Naive thymus-derived CD4-positive, alpha-beta T cell (primary cell): ENCODE measurements at regions not wholly inside any gene's neighbourhood (a gene's known extent, or its start where the extent isn't known, plus 50 kb on each side); places are given as distances from the start of the nearest gene placed in this dataset.

Source experiments
- ATAC-seq: fragments of 150-1000 bp; cut with Tn5 transposase; 2 replicates; pipeline ENCODE4 v1.10.0; 2021; ENCODE audit warnings: mild to moderate bottlenecking, moderate library complexity
- CTCF ChIA-PET: fragments of 350-600 bp; sonication (Branson Sonifier 250); formaldehyde crosslinking; loops from one replicate; lab custom pipeline; 2021; ENCODE audit warnings: antibody characterized with exemption; lab: Charles Lee
- POLR2A ChIA-PET: fragments of 350-600 bp; sonication (Branson Sonifier 250); formaldehyde crosslinking; loops from one replicate; lab custom pipeline; 2021; ENCODE audit warnings: antibody characterized with exemption, inconsistent platforms; lab: Charles Lee
- DNase-seq, 9 donors: peaks; one replicate each; pipeline versions ENCODE4 v3.0.0 to v3.0.0-alpha.2; 2020 to 2022; ENCODE audit warnings: mixed read lengths in 1 of 9
- H3K27ac ChIP-seq: one replicate; pipeline ENCODE4 v1.7.0; 2013; ENCODE audit warnings: mild to moderate bottlenecking, low read depth, low read length, moderate library complexity
- H3K27me3 ChIP-seq, 2 donors: one replicate each; pipeline ENCODE4 v1.7.0; 2013; ENCODE audit warnings: low read length in 2 of 2, mild to moderate bottlenecking in 2 of 2, moderate library complexity in 2 of 2; ENCODE audit not compliant: control insufficient read depth in 2 of 2, insufficient read depth in 2 of 2
- H3K36me3 ChIP-seq, 3 experiments: 1 replicate in 2 of 3; 2 replicates in 1 of 3; pipeline ENCODE4 v1.7.0; 2013; ENCODE audit warnings: low read length in 3 of 3, mild to moderate bottlenecking in 3 of 3, moderate library complexity in 1 of 3; ENCODE audit not compliant: insufficient read depth in 3 of 3, control insufficient read depth in 2 of 3
- H3K4me1 ChIP-seq, 2 donors: one replicate each; pipeline ENCODE4 v1.7.0; 2013; ENCODE audit warnings: low read length in 2 of 2, mild to moderate bottlenecking in 2 of 2, moderate library complexity in 1 of 2; ENCODE audit not compliant: control insufficient read depth in 2 of 2, insufficient read depth in 2 of 2
- H3K4me3 ChIP-seq: 2 replicates; pipeline ENCODE4 v1.7.0; 2013; ENCODE audit warnings: mild to moderate bottlenecking, low read length
- H3K9me3 ChIP-seq, 3 experiments: 1 replicate in 2 of 3; 2 replicates in 1 of 3; pipeline ENCODE4 v1.7.0; 2013; ENCODE audit warnings: low read length in 3 of 3; ENCODE audit not compliant: control insufficient read depth in 2 of 3
- H3K27ac Mint-ChIP-seq, 9 donors: one replicate each; pipeline ENCODE4 v1.8.0; 2020 to 2022; ENCODE audit warnings: mixed read lengths in 9 of 9, mild to moderate bottlenecking in 8 of 9, moderate library complexity in 5 of 9, inconsistent platforms in 2 of 9
- H3K27me3 Mint-ChIP-seq, 5 donors: one replicate each; pipeline ENCODE4 v1.8.0; 2021 to 2022; ENCODE audit warnings: mixed read lengths in 5 of 5, mild to moderate bottlenecking in 1 of 5
- H3K36me3 Mint-ChIP-seq, 5 donors: one replicate each; pipeline ENCODE4 v1.8.0; 2020 to 2022; ENCODE audit warnings: mixed read lengths in 5 of 5, mild to moderate bottlenecking in 3 of 5, inconsistent platforms in 1 of 5
- H3K4me1 Mint-ChIP-seq, 7 donors: one replicate each; pipeline ENCODE4 v1.8.0; 2020 to 2022; ENCODE audit warnings: mixed read lengths in 7 of 7, mild to moderate bottlenecking in 3 of 7, inconsistent platforms in 1 of 7
- H3K4me3 Mint-ChIP-seq, 10 donors: one replicate each; pipeline ENCODE4 v1.8.0; 2020 to 2022; ENCODE audit warnings: mild to moderate bottlenecking in 10 of 10, mixed read lengths in 10 of 10, moderate library complexity in 6 of 10, inconsistent platforms in 2 of 10
- H3K9me3 Mint-ChIP-seq, 11 donors: one replicate each; pipeline ENCODE4 v1.8.0; 2020 to 2022; ENCODE audit warnings: mixed read lengths in 11 of 11, mild to moderate bottlenecking in 4 of 11, inconsistent platforms in 1 of 11, moderate library complexity in 1 of 11
- intact Hi-C, 2 donors: fragments of 100-400 bp; cut with micrococcal nuclease; formaldehyde crosslinking; loops; one replicate each; pipeline ENCODE4 v1.15.1; 2023

DNA sequence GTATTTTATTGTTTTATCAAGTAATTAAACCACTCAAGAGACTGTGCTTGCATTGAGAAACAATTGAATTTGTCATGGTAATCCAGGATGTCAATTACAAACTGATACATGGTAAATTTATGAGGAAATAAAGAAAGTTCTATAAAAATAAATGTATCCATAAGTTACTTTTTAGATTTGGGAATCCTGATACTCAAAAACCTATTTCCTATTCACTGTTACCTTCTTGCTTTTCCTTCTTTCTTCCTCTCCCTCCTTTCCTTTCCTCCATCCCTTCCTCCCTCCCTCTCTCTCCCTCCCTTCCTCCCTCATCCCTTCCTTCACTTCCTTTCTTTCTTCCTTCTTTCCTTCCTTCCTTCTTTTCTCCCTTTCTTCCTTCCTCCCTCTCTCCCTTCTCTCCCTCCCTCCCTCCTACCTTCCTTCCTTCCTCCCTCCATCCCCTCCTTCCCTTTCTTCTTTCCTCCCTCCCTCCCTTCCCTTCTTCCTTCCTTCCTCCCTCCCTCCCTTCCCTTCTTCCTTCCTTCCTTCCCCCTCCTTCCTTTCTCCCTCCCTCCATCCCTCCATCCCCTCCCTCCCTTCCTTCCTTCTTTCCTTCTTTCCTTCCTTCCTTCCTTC is 1299.1 kb upstream of the ZEB2 start:
- H3K36me3 ChIP-seq: no peaks in the 10 kb centered on the region
- Mint-ChIP-seq H3K27me3 (peaks cover 0 to 3% (median 0%) of the 10 kb centered on the region in 5 donors), H3K36me3 (no peaks in the 10 kb centered on the region), H3K4me3 (no peak overlapping the region), H3K4me1 (peaks cover 0 to 2% (median 0%) of the 10 kb centered on the region in 7 donors), H3K27ac (no peak overlapping the region), H3K9me3 (peaks cover 0 to 11% (median 0%) of the 10 kb centered on the region in 11 donors)
- intact Hi-C loops: no loop called here
- DNase-seq (no peak), ATAC-seq (no peak)
- no peaks in the 10 kb centered on the region for H3K9me3 ChIP-seq
- H3K4me3 ChIP-seq: no peak overlapping the region
- H3K27ac ChIP-seq: no peak overlapping the region
- no peaks in the 10 kb centered on the region for H3K27me3 ChIP-seq
- POLR2A ChIA-PET: no interaction called here
- CTCF ChIA-PET: no interaction called here
- no peaks in the 10 kb centered on the region for H3K4me1 ChIP-seq

GRCh38 chr2:145815933-145816332 is 1296.0 kb upstream of the ZEB2 start:
- Histone ChIP-seq H3K36me3 (no peaks in the 10 kb centered on the region), H3K9me3 (no peaks in the 10 kb centered on the region), H3K4me1 (no peaks in the 10 kb centered on the region), H3K27me3 (no peaks in the 10 kb centered on the region), H3K4me3 (no peak overlapping the region), H3K27ac (no peak overlapping the region)
- Mint-ChIP-seq H3K9me3 (peaks cover 0 to 11% (median 0%) of the 10 kb centered on the region in 11 donors), H3K36me3 (no peaks in the 10 kb centered on the region), H3K27me3 (peaks cover 0 to 3% (median 0%) of the 10 kb centered on the region in 5 donors), H3K4me3 (no peak overlapping the region), H3K27ac (no peak overlapping the region), H3K4me1 (peaks cover 0 to 4% (median 0%) of the 10 kb centered on the region in 7 donors)
- no peak for DNase-seq
- POLR2A ChIA-PET: no interaction called here
- intact Hi-C loops: no loop called here
- ATAC-seq: no peak
- CTCF ChIA-PET: no interaction called here

GRCh38 chr2:145813481-145813880 is 1293.6 kb upstream of the ZEB2 start:
- no peaks in the 10 kb centered on the region for H3K4me1 ChIP-seq
- Mint-ChIP-seq H3K27me3 (peaks cover 0 to 3% (median 0%) of the 10 kb centered on the region in 5 donors), H3K4me1 (peaks cover 0 to 1% (median 0%) of the 10 kb centered on the region in 7 donors), H3K36me3 (no peaks in the 10 kb centered on the region), H3K9me3 (peaks cover 0 to 6% (median 0%) of the 10 kb centered on the region in 11 donors), H3K27ac (no peak overlapping the region), H3K4me3 (no peak overlapping the region)
- no peaks in the 10 kb centered on the region for H3K9me3 ChIP-seq
- no peak for DNase-seq
- H3K27ac ChIP-seq: no peak overlapping the region
- no peaks in the 10 kb centered on the region for H3K36me3 ChIP-seq
- intact Hi-C loops: no loop called here
- CTCF ChIA-PET: no interaction called here
- no peaks in the 10 kb centered on the region for H3K27me3 ChIP-seq
- POLR2A ChIA-PET: no interaction called here
- no peak overlapping the region for H3K4me3 ChIP-seq
- ATAC-seq: no peak

- intact Hi-C loops: no loop called here
- Histone ChIP-seq H3K4me1 (no peaks in the 10 kb centered on the region), H3K4me3 (no peak overlapping the region), H3K9me3 (no peaks in the 10 kb centered on the region), H3K27me3 (no peaks in the 10 kb centered on the region), H3K36me3 (no peaks in the 10 kb centered on the region), H3K27ac (no peak overlapping the region)
- H3K4me1 Mint-ChIP-seq: peaks cover 0 to 1% (median 0%) of the 10 kb centered on the region in 7 donors
- POLR2A ChIA-PET: no interaction called here
- no peak for DNase-seq
- H3K9me3 Mint-ChIP-seq: peaks cover 0 to 8% (median 0%) of the 10 kb centered on the region in 11 donors
- no peak for ATAC-seq
- H3K27me3 Mint-ChIP-seq: peaks cover 0 to 1% (median 0%) of the 10 kb centered on the region in 5 donors
- H3K36me3 Mint-ChIP-seq: no peaks in the 10 kb centered on the region
- H3K4me3 Mint-ChIP-seq: no peak overlapping the region
- CTCF ChIA-PET: no interaction called here
- no peak overlapping the region for H3K27ac Mint-ChIP-seq
These were observed 1292.2 kb upstream of the ZEB2 start for GRCh38 chr2:145812165-145812554.

- Mint-ChIP-seq H3K4me1 (peaks cover 0 to 1% (median 0%) of the 10 kb centered on the region in 7 donors), H3K27ac (no peak overlapping the region), H3K27me3 (no peaks in the 10 kb centered on the region), H3K4me3 (no peak overlapping the region), H3K36me3 (no peaks in the 10 kb centered on the region), H3K9me3 (peaks cover 0 to 8% (median 0%) of the 10 kb centered on the region in 11 donors)
- H3K27ac ChIP-seq: no peak overlapping the region
- no peaks in the 10 kb centered on the region for H3K4me1 ChIP-seq
- H3K4me3 ChIP-seq: no peak overlapping the region
- ATAC-seq (no peak), DNase-seq (no peak)
- no peaks in the 10 kb centered on the region for H3K9me3 ChIP-seq
- no peaks in the 10 kb centered on the region for H3K36me3 ChIP-seq
- POLR2A ChIA-PET: no interaction called here
- CTCF ChIA-PET: no interaction called here
- no peaks in the 10 kb centered on the region for H3K27me3 ChIP-seq
- intact Hi-C loops: no loop called here
These were observed 1291.6 kb upstream of the ZEB2 start for GRCh38 chr2:145811276-145812164.

DNA sequence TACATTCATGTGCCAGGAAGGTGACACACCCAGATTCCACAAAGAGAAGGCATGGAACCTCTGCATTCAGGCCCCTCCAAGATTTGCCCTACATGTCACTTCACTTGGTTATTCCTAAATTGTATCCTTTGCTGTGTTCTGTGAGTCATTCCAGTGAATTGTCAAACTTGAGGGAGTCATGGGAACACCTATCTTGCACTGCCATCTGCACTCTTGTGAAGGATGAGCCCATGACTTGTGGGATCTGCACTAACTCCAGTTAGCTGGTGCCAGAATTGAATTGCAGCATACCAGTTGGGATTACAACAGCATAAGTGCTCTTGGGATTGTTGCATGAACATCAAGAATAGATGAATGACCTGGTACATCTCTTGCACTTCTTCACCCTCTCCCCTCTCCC is 1288.0 kb upstream of the ZEB2 start:
- CTCF ChIA-PET: interaction anchor here (1.0 kb wide), 1 partner anchor 15 kb away, joined by 3 read pairs; no protein-coding TSS in a partner anchor
- Histone ChIP-seq H3K27me3 (no peaks in the 10 kb centered on the region), H3K27ac (no peak overlapping the region), H3K4me3 (no peak overlapping the region), H3K36me3 (no peaks in the 10 kb centered on the region), H3K4me1 (no peaks in the 10 kb centered on the region), H3K9me3 (no peaks in the 10 kb centered on the region)
- Mint-ChIP-seq H3K4me3 (no peak overlapping the region), H3K27me3 (no peaks in the 10 kb centered on the region), H3K27ac (no peak overlapping the region), H3K9me3 (peaks cover 0 to 7% (median 0%) of the 10 kb centered on the region in 11 donors), H3K36me3 (no peaks in the 10 kb centered on the region), H3K4me1 (peaks cover 0 to 1% (median 0%) of the 10 kb centered on the region in 7 donors)
- intact Hi-C loops: no loop called here
- DNase-seq (no peak), ATAC-seq (no peak)
- POLR2A ChIA-PET: no interaction called here
